ENCODE measurements at regions not wholly inside any gene's neighbourhood (a gene's known extent, or its start where the extent isn't known, plus 50 kb on each side); places are given as distances from the start of the nearest gene placed in this dataset.

- peaks cover 8% of the 10 kb centered on the region for H3K9me3 ChIP-seq (ENCODE audit: insufficient read depth, low read depth, low read length)
- H3K36me3 ChIP-seq (ENCODE audit: insufficient read depth, low read depth, low read length) = no peaks in the 10 kb centered on the region
- H3K27ac ChIP-seq (ENCODE audit: low read length) = no peak overlapping the region
- no peak overlapping the region for H3K9ac ChIP-seq (ENCODE audit: low read depth, low read length)
- no peak overlapping the region for H3K4me3 ChIP-seq (ENCODE audit: low read length)
- H3K27me3 ChIP-seq (ENCODE audit: insufficient read depth, low read length) = no peaks in the 10 kb centered on the region
- no peaks in the 10 kb centered on the region for H3K4me1 ChIP-seq (ENCODE audit: insufficient read depth, low read length)
These were observed 518.6 kb downstream of the VRK1 start for GRCh38 chr14:97315790-97316189.

DNA sequence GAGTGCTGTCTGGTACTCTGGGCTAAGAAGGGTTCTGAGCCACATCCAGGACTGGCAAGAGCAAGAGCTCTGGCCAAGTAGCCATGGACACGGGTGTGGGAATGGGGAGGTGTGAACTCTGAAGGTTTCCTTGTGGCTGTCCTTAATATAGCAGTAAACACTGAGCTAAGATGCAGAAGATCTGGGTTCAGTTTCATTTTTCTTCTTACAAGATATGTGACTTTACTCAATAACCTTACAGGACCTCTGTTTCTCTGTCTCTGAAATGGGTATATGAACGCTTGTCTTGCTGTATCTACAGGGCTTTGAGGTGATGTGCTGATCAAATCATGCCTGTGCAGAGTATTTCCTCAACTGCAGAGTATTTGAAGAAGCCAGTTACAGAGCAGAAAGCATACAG, 521.2 kb downstream of the VRK1 start:
- no peaks in the 10 kb centered on the region for H3K27me3 ChIP-seq (ENCODE audit: insufficient read depth, low read length)
- no peaks in the 10 kb centered on the region for H3K36me3 ChIP-seq (ENCODE audit: insufficient read depth, low read depth, low read length)
- H3K9me3 ChIP-seq (ENCODE audit: insufficient read depth, low read depth, low read length) = peaks cover 6% of the 10 kb centered on the region
- no peak overlapping the region for H3K4me3 ChIP-seq (ENCODE audit: low read length)
- H3K27ac ChIP-seq (ENCODE audit: low read length) = no peak overlapping the region
- no peaks in the 10 kb centered on the region for H3K4me1 ChIP-seq (ENCODE audit: insufficient read depth, low read length)
- H3K9ac ChIP-seq (ENCODE audit: low read depth, low read length) = no peak overlapping the region

GRCh38 chr14:97319691-97320090, 522.5 kb downstream of the VRK1 start:
- Histone ChIP-seq H3K9me3 (ENCODE audit: insufficient read depth, low read depth, low read length) (no peaks in the 10 kb centered on the region), H3K4me3 (ENCODE audit: low read length) (no peak overlapping the region), H3K27ac (ENCODE audit: low read length) (no peak overlapping the region), H3K4me1 (ENCODE audit: insufficient read depth, low read length) (no peaks in the 10 kb centered on the region), H3K9ac (ENCODE audit: low read depth, low read length) (no peak overlapping the region), H3K36me3 (ENCODE audit: insufficient read depth, low read depth, low read length) (no peaks in the 10 kb centered on the region), H3K27me3 (ENCODE audit: insufficient read depth, low read length) (no peaks in the 10 kb centered on the region)

DNA sequence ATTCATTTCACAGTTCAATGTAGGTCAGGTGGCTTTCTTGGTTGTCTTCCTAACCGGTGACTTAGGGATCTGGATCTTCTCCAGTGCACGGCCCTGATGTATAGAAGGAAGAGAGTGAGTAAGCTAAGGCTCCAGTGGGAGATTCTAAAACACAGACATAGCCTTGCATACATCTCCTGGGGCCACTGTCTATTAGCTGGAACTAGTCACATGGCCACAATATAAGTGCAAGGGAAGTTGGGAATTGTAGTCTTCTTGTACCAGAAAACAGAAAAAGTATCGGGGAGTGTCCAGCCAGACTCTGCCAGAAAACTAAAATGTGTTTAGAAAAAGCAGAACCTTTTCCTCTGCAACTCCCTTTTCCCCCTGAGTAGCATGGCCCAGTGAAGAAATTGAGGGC, 531.6 kb downstream of the VRK1 start:
- H3K4me1 ChIP-seq (ENCODE audit: insufficient read depth, low read length) = no peaks in the 10 kb centered on the region
- H3K9me3 ChIP-seq (ENCODE audit: insufficient read depth, low read depth, low read length) = no peaks in the 10 kb centered on the region
- H3K36me3 ChIP-seq (ENCODE audit: insufficient read depth, low read depth, low read length) = no peaks in the 10 kb centered on the region
- H3K27me3 ChIP-seq (ENCODE audit: insufficient read depth, low read length) = no peaks in the 10 kb centered on the region
- no peak overlapping the region for H3K27ac ChIP-seq (ENCODE audit: low read length)
- H3K4me3 ChIP-seq (ENCODE audit: low read length) = no peak overlapping the region
- H3K9ac ChIP-seq (ENCODE audit: low read depth, low read length) = no peak overlapping the region

GRCh38 chr14:97329701-97330100, 532.5 kb downstream of the VRK1 start:
- H3K4me1 ChIP-seq (ENCODE audit: insufficient read depth, low read length) = no peaks in the 10 kb centered on the region
- H3K4me3 ChIP-seq (ENCODE audit: low read length) = no peak overlapping the region
- H3K9me3 ChIP-seq (ENCODE audit: insufficient read depth, low read depth, low read length) = no peaks in the 10 kb centered on the region
- no peaks in the 10 kb centered on the region for H3K27me3 ChIP-seq (ENCODE audit: insufficient read depth, low read length)
- no peak overlapping the region for H3K9ac ChIP-seq (ENCODE audit: low read depth, low read length)
- no peak overlapping the region for H3K27ac ChIP-seq (ENCODE audit: low read length)
- no peaks in the 10 kb centered on the region for H3K36me3 ChIP-seq (ENCODE audit: insufficient read depth, low read depth, low read length)

- no peak overlapping the region for H3K27ac ChIP-seq (ENCODE audit: low read length)
- no peaks in the 10 kb centered on the region for H3K27me3 ChIP-seq (ENCODE audit: insufficient read depth, low read length)
- H3K36me3 ChIP-seq (ENCODE audit: insufficient read depth, low read depth, low read length) = no peaks in the 10 kb centered on the region
- H3K9ac ChIP-seq (ENCODE audit: low read depth, low read length) = no peak overlapping the region
- no peak overlapping the region for H3K4me3 ChIP-seq (ENCODE audit: low read length)
- no peaks in the 10 kb centered on the region for H3K9me3 ChIP-seq (ENCODE audit: insufficient read depth, low read depth, low read length)
- no peaks in the 10 kb centered on the region for H3K4me1 ChIP-seq (ENCODE audit: insufficient read depth, low read length)
These were observed 533.9 kb downstream of the VRK1 start for GRCh38 chr14:97331058-97331457.

GRCh38 chr14:97331526-97331925, 534.3 kb downstream of the VRK1 start:
- H3K27me3 ChIP-seq (ENCODE audit: insufficient read depth, low read length) = no peaks in the 10 kb centered on the region
- no peaks in the 10 kb centered on the region for H3K9me3 ChIP-seq (ENCODE audit: insufficient read depth, low read depth, low read length)
- no peaks in the 10 kb centered on the region for H3K4me1 ChIP-seq (ENCODE audit: insufficient read depth, low read length)
- H3K36me3 ChIP-seq (ENCODE audit: insufficient read depth, low read depth, low read length) = no peaks in the 10 kb centered on the region
- H3K9ac ChIP-seq (ENCODE audit: low read depth, low read length) = no peak overlapping the region
- no peak overlapping the region for H3K4me3 ChIP-seq (ENCODE audit: low read length)
- H3K27ac ChIP-seq (ENCODE audit: low read length) = no peak overlapping the region

DNA sequence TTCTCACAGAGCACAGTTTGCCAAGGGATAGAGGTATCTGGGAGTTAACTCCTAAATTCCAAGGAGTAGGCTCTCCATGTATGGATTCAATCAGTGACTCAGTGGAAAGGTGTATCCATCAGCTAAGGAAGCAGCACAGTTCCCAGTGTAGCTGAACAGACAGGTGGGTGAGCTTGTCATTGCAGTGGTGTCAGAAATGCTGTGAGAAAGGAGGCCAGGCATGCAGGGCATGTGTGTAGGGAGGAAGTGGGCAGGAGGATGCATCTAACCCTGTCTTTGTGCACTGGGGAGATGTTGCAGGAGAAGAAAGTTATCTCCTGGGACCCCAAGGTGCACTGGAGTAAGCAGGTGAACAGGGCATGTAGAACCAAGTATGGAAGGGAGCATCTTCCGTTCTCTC, 539.0 kb downstream of the VRK1 start:
- Histone ChIP-seq H3K4me3 (ENCODE audit: low read length) (no peak overlapping the region), H3K9ac (ENCODE audit: low read depth, low read length) (no peak overlapping the region), H3K27me3 (ENCODE audit: insufficient read depth, low read length) (no peaks in the 10 kb centered on the region), H3K27ac (ENCODE audit: low read length) (no peak overlapping the region), H3K9me3 (ENCODE audit: insufficient read depth, low read depth, low read length) (peaks cover 19% of the 10 kb centered on the region), H3K4me1 (ENCODE audit: insufficient read depth, low read length) (no peaks in the 10 kb centered on the region), H3K36me3 (ENCODE audit: insufficient read depth, low read depth, low read length) (no peaks in the 10 kb centered on the region)

DNA sequence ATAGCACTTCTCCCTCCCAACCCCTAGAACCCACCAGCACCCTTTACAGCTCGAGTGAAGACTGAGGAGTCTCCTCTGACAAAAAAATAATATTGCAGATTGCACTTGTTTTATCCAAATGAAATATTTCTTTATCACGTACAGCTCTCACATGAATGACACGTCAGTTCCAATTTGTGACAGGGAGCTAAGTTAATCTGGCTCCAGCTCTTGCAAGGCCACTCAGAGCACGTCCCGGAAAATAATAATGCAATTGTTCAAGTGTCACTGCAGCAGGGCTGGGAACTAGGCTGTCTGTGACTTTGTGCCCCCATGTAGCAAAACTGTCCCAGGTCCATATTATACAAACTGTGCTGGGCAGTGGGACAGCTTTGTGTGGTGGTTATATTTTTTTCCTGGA, 539.6 kb downstream of the VRK1 start:
- H3K9ac ChIP-seq (ENCODE audit: low read depth, low read length) = no peak overlapping the region
- H3K27ac ChIP-seq (ENCODE audit: low read length) = no peak overlapping the region
- no peak overlapping the region for H3K4me3 ChIP-seq (ENCODE audit: low read length)
- H3K4me1 ChIP-seq (ENCODE audit: insufficient read depth, low read length) = no peaks in the 10 kb centered on the region
- H3K9me3 ChIP-seq (ENCODE audit: insufficient read depth, low read depth, low read length) = peaks cover 19% of the 10 kb centered on the region
- H3K36me3 ChIP-seq (ENCODE audit: insufficient read depth, low read depth, low read length) = no peaks in the 10 kb centered on the region
- H3K27me3 ChIP-seq (ENCODE audit: insufficient read depth, low read length) = no peaks in the 10 kb centered on the region

GRCh38 chr14:97337267-97337666, 540.1 kb downstream of the VRK1 start:
- Histone ChIP-seq H3K36me3 (ENCODE audit: insufficient read depth, low read depth, low read length) (no peaks in the 10 kb centered on the region), H3K4me3 (ENCODE audit: low read length) (no peak overlapping the region), H3K4me1 (ENCODE audit: insufficient read depth, low read length) (no peaks in the 10 kb centered on the region), H3K9me3 (ENCODE audit: insufficient read depth, low read depth, low read length) (peaks cover 19% of the 10 kb centered on the region), H3K9ac (ENCODE audit: low read depth, low read length) (no peak overlapping the region), H3K27ac (ENCODE audit: low read length) (no peak overlapping the region), H3K27me3 (ENCODE audit: insufficient read depth, low read length) (no peaks in the 10 kb centered on the region)

DNA sequence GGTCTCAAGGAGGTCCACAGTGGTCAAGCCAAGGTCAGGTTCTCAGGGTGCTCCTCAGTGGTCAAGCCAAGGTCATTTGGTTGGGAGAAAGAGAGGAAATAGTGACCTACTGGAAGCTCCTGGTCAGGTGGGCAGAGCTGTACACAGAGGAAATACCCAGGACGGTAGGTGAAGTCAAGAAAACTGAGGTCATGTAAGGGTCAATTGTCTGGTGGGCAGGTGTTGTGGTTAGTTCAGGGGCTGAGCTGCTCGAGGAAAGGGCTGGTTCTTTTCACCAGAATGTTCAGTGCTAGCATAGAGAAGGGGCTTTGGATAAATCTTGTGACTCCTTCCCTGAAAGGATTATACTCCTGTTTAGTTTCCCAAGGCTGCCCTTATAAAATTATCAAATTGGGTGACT, 540.5 kb downstream of the VRK1 start:
- H3K27ac ChIP-seq (ENCODE audit: low read length) = no peak overlapping the region
- no peaks in the 10 kb centered on the region for H3K4me1 ChIP-seq (ENCODE audit: insufficient read depth, low read length)
- no peak overlapping the region for H3K4me3 ChIP-seq (ENCODE audit: low read length)
- no peaks in the 10 kb centered on the region for H3K36me3 ChIP-seq (ENCODE audit: insufficient read depth, low read depth, low read length)
- H3K27me3 ChIP-seq (ENCODE audit: insufficient read depth, low read length) = no peaks in the 10 kb centered on the region
- H3K9me3 ChIP-seq (ENCODE audit: insufficient read depth, low read depth, low read length) = peaks cover 19% of the 10 kb centered on the region
- H3K9ac ChIP-seq (ENCODE audit: low read depth, low read length) = no peak overlapping the region

DNA sequence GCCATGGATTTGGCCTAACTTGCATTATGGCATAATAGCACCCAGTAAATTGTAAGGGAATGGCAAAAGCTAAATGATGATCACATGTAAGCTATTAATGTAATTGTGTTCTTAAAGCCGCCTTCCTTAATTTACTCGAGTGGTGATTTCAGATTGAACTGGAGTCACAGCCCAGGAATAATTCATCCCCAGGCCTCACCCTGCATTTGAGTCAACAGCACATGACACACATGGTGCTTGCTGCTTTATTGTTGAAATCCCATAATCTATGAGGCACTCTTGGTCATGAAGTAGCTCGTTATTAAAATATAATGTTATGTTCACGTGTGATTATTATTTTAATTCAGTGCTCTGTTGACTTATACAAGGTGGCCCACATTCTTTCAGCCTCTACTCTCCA, 547.5 kb downstream of the VRK1 start:
- peaks cover 11% of the 10 kb centered on the region for H3K9me3 ChIP-seq (ENCODE audit: insufficient read depth, low read depth, low read length)
- no peak overlapping the region for H3K9ac ChIP-seq (ENCODE audit: low read depth, low read length)
- H3K4me1 ChIP-seq (ENCODE audit: insufficient read depth, low read length) = no peaks in the 10 kb centered on the region
- H3K27me3 ChIP-seq (ENCODE audit: insufficient read depth, low read length) = no peaks in the 10 kb centered on the region
- no peaks in the 10 kb centered on the region for H3K36me3 ChIP-seq (ENCODE audit: insufficient read depth, low read depth, low read length)
- H3K4me3 ChIP-seq (ENCODE audit: low read length) = no peak overlapping the region
- no peak overlapping the region for H3K27ac ChIP-seq (ENCODE audit: low read length)

DNA sequence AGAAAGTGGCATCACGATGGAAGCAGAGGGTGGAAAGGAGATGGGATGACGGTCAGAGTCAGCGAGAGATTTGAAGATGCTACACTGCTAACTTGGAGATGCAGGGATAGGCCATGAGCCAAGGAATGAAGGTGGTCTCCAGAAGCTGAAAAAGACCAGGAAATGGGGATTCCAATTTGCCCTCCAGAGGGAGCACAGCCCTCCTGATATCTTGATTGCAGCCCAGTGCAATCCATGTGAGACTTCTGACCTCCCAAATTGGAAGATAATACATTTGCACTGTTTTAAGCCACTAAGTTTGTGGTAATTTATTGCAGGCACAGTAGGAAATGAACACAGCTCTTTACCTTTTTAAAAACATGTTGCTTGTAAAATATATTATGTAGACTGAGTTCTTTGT, 549.5 kb downstream of the VRK1 start:
- H3K36me3 ChIP-seq (ENCODE audit: insufficient read depth, low read depth, low read length) = no peaks in the 10 kb centered on the region
- no peak overlapping the region for H3K27ac ChIP-seq (ENCODE audit: low read length)
- H3K4me3 ChIP-seq (ENCODE audit: low read length) = no peak overlapping the region
- H3K27me3 ChIP-seq (ENCODE audit: insufficient read depth, low read length) = no peaks in the 10 kb centered on the region
- H3K9ac ChIP-seq (ENCODE audit: low read depth, low read length) = no peak overlapping the region
- no peaks in the 10 kb centered on the region for H3K9me3 ChIP-seq (ENCODE audit: insufficient read depth, low read depth, low read length)
- no peaks in the 10 kb centered on the region for H3K4me1 ChIP-seq (ENCODE audit: insufficient read depth, low read length)
